HG03575 (cell line): ENCODE measurements at regions not wholly inside any gene's neighbourhood (a gene's known extent, or its start where the extent isn't known, plus 50 kb on each side); places are given as distances from the start of the nearest gene placed in this dataset.
"Not testable (repeated sequence)": the region's sequence is repeated elsewhere in the genome, so short reads cannot be mapped to it uniquely, and the experiment has no call there.

Experiments
- ATAC-seq: cut with Tn5 transposase; IDR thresholded peaks from one replicate; pipeline ENCODE4 v1.9.1; 2021; ENCODE audit not compliant: unreplicated experiment, insufficient number of reproducible peaks, low FRiP score; ENCODE audit errors: extremely low read depth

- no peak for ATAC-seq
These were observed 185.6 kb downstream of the RTP5 start for GRCh38 chr2:242054881-242055801.

GRCh38 chr2:242056026-242056425, 186.5 kb downstream of the RTP5 start:
- no peak for ATAC-seq

GRCh38 chr2:242056785-242057184, 187.3 kb downstream of the RTP5 start:
- no peak for ATAC-seq

- ATAC-seq, result no peak
These were observed 188.0 kb downstream of the RTP5 start for GRCh38 chr2:242057379-242058040.

GRCh38 chr2:242058116-242058680, 188.7 kb downstream of the RTP5 start:
- no peak for ATAC-seq

GRCh38 chr2:242059566-242059965, 190.0 kb downstream of the RTP5 start:
- no peak for ATAC-seq

- no peak for ATAC-seq
These were observed 190.8 kb downstream of the RTP5 start for GRCh38 chr2:242060212-242060835.

GRCh38 chr2:242061930-242062329, 192.4 kb downstream of the RTP5 start:
- ATAC-seq, result not testable (repeated sequence)

- no peak for ATAC-seq
These were observed 193.9 kb downstream of the RTP5 start for GRCh38 chr2:242063436-242063835.

GRCh38 chr2:242063850-242064249, 194.3 kb downstream of the RTP5 start:
- no peak for ATAC-seq

- ATAC-seq, result no peak
These were observed 195.1 kb downstream of the RTP5 start for GRCh38 chr2:242064364-242065250.

- no peak for ATAC-seq
These were observed 195.9 kb downstream of the RTP5 start for GRCh38 chr2:242065426-242065825.

GRCh38 chr2:242069018-242069417, 199.5 kb downstream of the RTP5 start:
- no peak for ATAC-seq

GRCh38 chr2:242069938-242070395, 200.4 kb downstream of the RTP5 start:
- not testable (repeated sequence) for ATAC-seq

- ATAC-seq, result not testable (repeated sequence)
These were observed 201.2 kb downstream of the RTP5 start for GRCh38 chr2:242070726-242071125.

- ATAC-seq, result not testable (repeated sequence)
These were observed 201.8 kb downstream of the RTP5 start for GRCh38 chr2:242071377-242071776.

- ATAC-seq, result not testable (repeated sequence)
These were observed 202.4 kb downstream of the RTP5 start for GRCh38 chr2:242071936-242072335.

GRCh38 chr2:242075168-242075567, 205.6 kb downstream of the RTP5 start:
- ATAC-seq, result no peak
